ENCODE measurements at regions not wholly inside any gene's neighbourhood (a gene's known extent, or its start where the extent isn't known, plus 50 kb on each side); places are given as distances from the start of the nearest gene placed in this dataset.

DNA sequence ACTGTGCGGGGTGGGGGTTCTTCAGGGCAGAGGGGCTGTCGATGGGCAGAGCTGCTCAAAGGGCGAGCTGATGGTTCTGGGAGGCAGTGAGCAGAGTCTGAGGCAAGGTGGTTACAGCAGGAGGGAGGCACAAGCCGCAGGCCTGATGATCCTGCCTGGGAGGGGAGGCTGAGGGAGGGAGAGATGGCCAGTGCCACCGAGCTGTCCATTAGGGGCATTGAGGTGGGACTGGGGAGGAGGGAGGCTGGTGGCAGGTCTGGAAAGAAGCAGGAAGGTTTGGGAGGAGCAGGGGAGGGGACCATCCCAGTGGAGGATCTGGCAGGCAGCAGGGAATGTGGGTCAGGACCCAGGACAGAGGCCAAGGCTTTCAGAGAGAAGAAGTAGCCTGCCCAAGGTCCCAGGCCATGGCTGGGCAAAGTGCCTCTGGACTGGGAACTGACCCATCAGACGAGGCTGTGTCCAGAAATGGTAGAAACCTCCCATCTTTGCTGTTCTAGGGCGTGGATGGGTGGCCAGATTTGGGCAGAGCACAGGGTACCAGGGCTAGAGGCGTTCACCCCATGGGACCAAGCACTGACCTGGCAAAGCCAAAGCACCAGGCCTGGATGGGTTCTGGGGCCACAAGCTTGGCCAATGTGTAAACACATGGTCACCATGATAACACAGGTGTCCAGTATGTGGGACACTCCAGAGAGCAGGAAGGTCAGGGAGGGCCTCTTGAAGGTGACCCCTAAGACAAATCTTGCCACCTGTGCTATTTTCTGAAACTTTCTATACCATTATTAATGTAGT lies 55.5 kb downstream of the INHBB start:
- no peak for TF ChIP-seq EZH2phosphoT487 (IDR thresholded peaks at IDR 0.05; ENCODE audit: borderline replicate concordance, low read length)
- TF ChIP-seq, protein P1, sequence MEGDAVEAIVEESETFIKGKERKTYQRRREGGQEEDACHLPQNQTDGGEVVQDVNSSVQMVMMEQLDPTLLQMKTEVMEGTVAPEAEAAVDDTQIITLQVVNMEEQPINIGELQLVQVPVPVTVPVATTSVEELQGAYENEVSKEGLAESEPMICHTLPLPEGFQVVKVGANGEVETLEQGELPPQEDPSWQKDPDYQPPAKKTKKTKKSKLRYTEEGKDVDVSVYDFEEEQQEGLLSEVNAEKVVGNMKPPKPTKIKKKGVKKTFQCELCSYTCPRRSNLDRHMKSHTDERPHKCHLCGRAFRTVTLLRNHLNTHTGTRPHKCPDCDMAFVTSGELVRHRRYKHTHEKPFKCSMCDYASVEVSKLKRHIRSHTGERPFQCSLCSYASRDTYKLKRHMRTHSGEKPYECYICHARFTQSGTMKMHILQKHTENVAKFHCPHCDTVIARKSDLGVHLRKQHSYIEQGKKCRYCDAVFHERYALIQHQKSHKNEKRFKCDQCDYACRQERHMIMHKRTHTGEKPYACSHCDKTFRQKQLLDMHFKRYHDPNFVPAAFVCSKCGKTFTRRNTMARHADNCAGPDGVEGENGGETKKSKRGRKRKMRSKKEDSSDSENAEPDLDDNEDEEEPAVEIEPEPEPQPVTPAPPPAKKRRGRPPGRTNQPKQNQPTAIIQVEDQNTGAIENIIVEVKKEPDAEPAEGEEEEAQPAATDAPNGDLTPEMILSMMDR (IDR thresholded peaks at IDR 0.05; ENCODE audit: low read depth, low read length, poor library complexity, severe bottlenecking): no peak

DNA sequence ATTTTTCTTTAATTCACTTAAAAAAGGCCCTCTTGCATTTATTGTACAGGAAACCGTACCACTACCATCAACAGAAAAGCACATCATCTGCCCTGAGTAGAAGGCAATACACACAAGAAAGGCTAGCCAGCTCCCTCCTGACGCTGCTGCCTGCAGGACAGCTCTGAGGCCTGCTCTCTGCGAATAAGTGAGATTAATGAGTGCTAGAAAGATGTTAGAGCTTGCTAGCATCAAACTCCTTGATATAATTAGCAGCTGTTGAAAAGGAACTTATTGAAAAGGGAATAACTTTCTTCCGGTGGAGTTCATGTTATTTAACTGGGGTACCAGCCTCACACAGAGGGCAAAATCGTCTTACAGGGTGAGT lies 56.1 kb downstream of the INHBB start:
- H4K20me1 ChIP-seq (ENCODE audit: control insufficient read depth, insufficient read depth, low read depth, low read length): no peaks in the 10 kb centered on the region
- H3K9me2 ChIP-seq (replicated peaks; ENCODE audit: control insufficient read depth, low read length): no peaks in the 10 kb centered on the region
- no peak overlapping the region for H3K4me3 ChIP-seq (ENCODE audit: low read length)
- no peaks in the 10 kb centered on the region for H3F3A ChIP-seq (ENCODE audit: control insufficient read depth, insufficient read depth)
- H3K9me3 ChIP-seq (ENCODE audit: control insufficient read depth, insufficient read depth, low read length): no peaks in the 10 kb centered on the region
- H3K4me2 ChIP-seq (ENCODE audit: low read length): no peak overlapping the region
- TF ChIP-seq, protein P1 (IDR thresholded peaks at IDR 0.05; ENCODE audit: low read depth, low read length, poor library complexity, severe bottlenecking): no peak
- TF ChIP-seq EZH2phosphoT487 (IDR thresholded peaks at IDR 0.05; ENCODE audit: borderline replicate concordance, low read length): no peak
- H3K27me3 ChIP-seq (ENCODE audit: control insufficient read depth, low read length): no peaks in the 10 kb centered on the region
- no peak overlapping the region for H3K27ac ChIP-seq (ENCODE audit: low read depth, low read length)
- no peaks in the 10 kb centered on the region for H3K36me3 ChIP-seq (ENCODE audit: control insufficient read depth, low read length)
- H3K79me2 ChIP-seq (ENCODE audit: control insufficient read depth, low read length): no peaks in the 10 kb centered on the region
- no peaks in the 10 kb centered on the region for H3K4me1 ChIP-seq (ENCODE audit: control insufficient read depth, low read length)

More for the DNA sequence above, 55.5 kb downstream of the INHBB start:
- H3K36me3 ChIP-seq (ENCODE audit: control insufficient read depth, low read length): no peaks in the 10 kb centered on the region
- no peaks in the 10 kb centered on the region for H3K4me1 ChIP-seq (ENCODE audit: control insufficient read depth, low read length)
- no peaks in the 10 kb centered on the region for H3K9me3 ChIP-seq (ENCODE audit: control insufficient read depth, insufficient read depth, low read length)
- H3K27me3 ChIP-seq (ENCODE audit: control insufficient read depth, low read length): no peaks in the 10 kb centered on the region
- H3F3A ChIP-seq (ENCODE audit: control insufficient read depth, insufficient read depth): no peaks in the 10 kb centered on the region
- no peak overlapping the region for H3K4me2 ChIP-seq (ENCODE audit: low read length)
- H3K4me3 ChIP-seq (ENCODE audit: low read length): no peak overlapping the region
- no peaks in the 10 kb centered on the region for H3K79me2 ChIP-seq (ENCODE audit: control insufficient read depth, low read length)
- no peaks in the 10 kb centered on the region for H4K20me1 ChIP-seq (ENCODE audit: control insufficient read depth, insufficient read depth, low read depth, low read length)
- no peaks in the 10 kb centered on the region for H3K9me2 ChIP-seq (replicated peaks; ENCODE audit: control insufficient read depth, low read length)
- H3K27ac ChIP-seq (ENCODE audit: low read depth, low read length): no peak overlapping the region

DNA sequence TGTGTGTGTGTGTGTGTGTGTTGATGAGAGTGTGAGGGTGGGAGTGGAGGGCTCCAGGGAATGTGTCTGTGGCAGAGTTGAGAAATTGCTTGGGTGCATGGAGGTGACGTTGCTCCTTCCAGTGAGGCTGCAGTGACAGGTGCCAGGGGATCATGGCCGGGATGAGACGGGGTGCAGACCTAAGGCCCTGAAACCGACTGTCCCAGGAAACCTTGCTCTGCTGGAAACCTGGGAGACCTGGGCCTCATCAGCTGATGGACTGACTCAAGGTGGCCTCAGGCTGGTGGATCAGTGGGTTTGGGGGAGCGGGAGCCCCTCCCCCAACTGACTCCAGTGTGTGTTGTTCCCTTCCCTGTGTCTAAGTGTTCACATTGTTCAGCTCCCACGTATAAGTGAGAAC lies 56.6 kb downstream of the INHBB start:
- no peaks in the 10 kb centered on the region for H3F3A ChIP-seq (ENCODE audit: control insufficient read depth, insufficient read depth)
- no peaks in the 10 kb centered on the region for H3K9me2 ChIP-seq (replicated peaks; ENCODE audit: control insufficient read depth, low read length)
- no peak overlapping the region for H3K4me2 ChIP-seq (ENCODE audit: low read length)
- H3K79me2 ChIP-seq (ENCODE audit: control insufficient read depth, low read length): no peaks in the 10 kb centered on the region
- H3K36me3 ChIP-seq (ENCODE audit: control insufficient read depth, low read length): no peaks in the 10 kb centered on the region
- no peaks in the 10 kb centered on the region for H3K9me3 ChIP-seq (ENCODE audit: control insufficient read depth, insufficient read depth, low read length)
- H3K4me3 ChIP-seq (ENCODE audit: low read length): no peak overlapping the region
- H4K20me1 ChIP-seq (ENCODE audit: control insufficient read depth, insufficient read depth, low read depth, low read length): no peaks in the 10 kb centered on the region
- TF ChIP-seq, protein P1 (IDR thresholded peaks at IDR 0.05; ENCODE audit: low read depth, low read length, poor library complexity, severe bottlenecking): no peak
- TF ChIP-seq EZH2phosphoT487 (IDR thresholded peaks at IDR 0.05; ENCODE audit: borderline replicate concordance, low read length): no peak
- no peaks in the 10 kb centered on the region for H3K4me1 ChIP-seq (ENCODE audit: control insufficient read depth, low read length)
- no peak overlapping the region for H3K27ac ChIP-seq (ENCODE audit: low read depth, low read length)
- H3K27me3 ChIP-seq (ENCODE audit: control insufficient read depth, low read length): no peaks in the 10 kb centered on the region
